IMR-90 (cell line): ENCODE measurements at regions not wholly inside any gene's neighbourhood (a gene's known extent, or its start where the extent isn't known, plus 50 kb on each side); places are given as distances from the start of the nearest gene placed in this dataset.

ENCODE experiments used
- ATAC-seq: fragments of 200-7000 bp; cut with Tn5 transposase; 2 replicates; pipeline ENCODE4 v1.9.1; 2020; ENCODE audit warnings: low read depth, mild to moderate bottlenecking, moderate library complexity
- BruUV-seq: library from RNA; stranded (reverse); fragments of 400-500 nt; replicated peaks from 2 replicates; lab custom pipeline; 2021; lab: Mats Ljungman, UMichigan
- CTCF ChIA-PET: fragments of 300-600 bp; formaldehyde crosslinking; extraction: SDS; loops from one replicate; lab custom pipeline; 2021; ENCODE audit warnings: antibody characterized with exemption; lab: Yijun Ruan, JAX
- POLR2A ChIA-PET: fragments of 300-600 bp; sonication (Branson Sonifier 250); formaldehyde crosslinking; loops from one replicate; lab custom pipeline; 2022; ENCODE audit warnings: antibody characterized with exemption; ENCODE audit not compliant: unreplicated experiment; lab: Charles Lee
- DNase-seq: peaks from one replicate; pipeline ENCODE4 v3.0.0; 2013
- H2AFZ ChIP-seq: replicated peaks from 2 replicates; pipeline ENCODE3; 2013; ENCODE audit warnings: low read length, mild to moderate bottlenecking; ENCODE audit not compliant: poor library complexity
- H2AK5ac ChIP-seq: 2 replicates; pipeline ENCODE4 v1.6.1; 2013; ENCODE audit warnings: low read depth, low read length, inconsistent platforms
- H2AK9ac ChIP-seq: replicated peaks from 2 replicates; pipeline ENCODE3; 2013; ENCODE audit warnings: mild to moderate bottlenecking, low read depth, low read length, moderate library complexity; ENCODE audit not compliant: poor library complexity
- H2BK120ac ChIP-seq: 2 replicates; pipeline ENCODE4 v1.6.1; 2013; ENCODE audit warnings: low read depth, low read length, inconsistent platforms
- H2BK15ac ChIP-seq: 3 replicates; pipeline ENCODE4 v1.6.1; 2013; ENCODE audit warnings: low read depth, low read length, inconsistent platforms
- H2BK20ac ChIP-seq: 2 replicates; pipeline ENCODE4 v1.6.1; 2013; ENCODE audit warnings: low read depth, mild to moderate bottlenecking, inconsistent platforms, low read length, moderate library complexity
- H2BK5ac ChIP-seq: 2 replicates; pipeline ENCODE4 v1.6.1; 2013; ENCODE audit warnings: mild to moderate bottlenecking, low read depth, low read length, inconsistent platforms; ENCODE audit not compliant: poor library complexity, severe bottlenecking
- H3K14ac ChIP-seq: replicated peaks from 2 replicates; pipeline ENCODE4 v1.6.1; 2013; ENCODE audit warnings: low read depth, low read length, inconsistent platforms
- H3K18ac ChIP-seq: 2 replicates; pipeline ENCODE4 v1.6.1; 2013; ENCODE audit warnings: low read depth, low read length, control low read depth
- H3K23ac ChIP-seq: 2 replicates; pipeline ENCODE4 v1.6.1; 2013; ENCODE audit warnings: low read depth, low read length, inconsistent platforms
- H3K27ac ChIP-seq: 2 replicates; pipeline ENCODE4 v1.5.1; 2013; ENCODE audit warnings: mild to moderate bottlenecking, control low read depth, low read length; ENCODE audit not compliant: insufficient read depth
- H3K27me3 ChIP-seq: 2 replicates; pipeline ENCODE4 v1.6.1; 2013; ENCODE audit warnings: low read length; ENCODE audit not compliant: control insufficient read depth, insufficient read depth
- H3K36me3 ChIP-seq: 2 replicates; pipeline ENCODE4 v1.6.1; 2013; ENCODE audit warnings: low read length, mixed read lengths; ENCODE audit not compliant: control insufficient read depth, insufficient read depth
- H3K4ac ChIP-seq: 2 replicates; pipeline ENCODE4 v1.6.1; 2013; ENCODE audit warnings: low read depth, low read length, inconsistent platforms
- H3K4me1 ChIP-seq: 2 replicates; pipeline ENCODE4 v1.6.1; 2013; ENCODE audit warnings: low read length, mixed read lengths; ENCODE audit not compliant: control insufficient read depth, insufficient read depth
- H3K4me2 ChIP-seq: 2 replicates; pipeline ENCODE4 v1.6.1; 2013; ENCODE audit warnings: low read depth, mild to moderate bottlenecking, control low read depth, low read length, moderate library complexity
- H3K4me3 ChIP-seq: 2 replicates; pipeline ENCODE4 v1.5.1; 2013; ENCODE audit warnings: low read depth, mild to moderate bottlenecking, control low read depth, low read length, moderate library complexity; ENCODE audit not compliant: insufficient read depth
- H3K56ac ChIP-seq: 2 replicates; pipeline ENCODE4 v1.6.1; 2013; ENCODE audit warnings: low read length, inconsistent platforms; ENCODE audit not compliant: insufficient read depth; ENCODE audit errors: extremely low read depth
- H3K79me1 ChIP-seq, 2 experiments: 2 replicates each; pipeline ENCODE4 v1.6.1; 2013; ENCODE audit warnings: low read length in 2 of 2, inconsistent platforms in 1 of 2, low read depth in 1 of 2
- H3K9ac ChIP-seq: 2 replicates; pipeline ENCODE4 v1.6.1; 2013; ENCODE audit warnings: low read depth, low read length, control low read depth
- H3K9me1 ChIP-seq: 2 replicates; pipeline ENCODE4 v1.6.1; 2013; ENCODE audit warnings: low read length, inconsistent platforms; ENCODE audit not compliant: insufficient read depth
- H3K9me3 ChIP-seq: 2 replicates; pipeline ENCODE4 v1.6.1; 2013; ENCODE audit warnings: low read length; ENCODE audit not compliant: control insufficient read depth, insufficient read depth
- H4K20me1 ChIP-seq: 2 replicates; pipeline ENCODE4 v1.6.1; 2013; ENCODE audit warnings: low read length, inconsistent platforms; ENCODE audit not compliant: insufficient read depth
- H4K5ac ChIP-seq: 2 replicates; pipeline ENCODE4 v1.6.1; 2013; ENCODE audit warnings: mild to moderate bottlenecking, low read depth, low read length, control low read depth
- H4K8ac ChIP-seq, 2 experiments: 2 replicates each; pipeline ENCODE4 v1.6.1; 2013; ENCODE audit warnings: low read depth in 2 of 2, low read length in 2 of 2, control low read depth in 1 of 2, inconsistent platforms in 1 of 2
- H4K91ac ChIP-seq: 2 replicates; pipeline ENCODE4 v1.6.1; 2013; ENCODE audit warnings: low read depth, low read length, inconsistent platforms; ENCODE audit not compliant: insufficient read depth
- CEBPB ChIP-seq: IDR thresholded peaks from 2 replicates; pipeline ENCODE4 v1.6.1; 2012; ENCODE audit warnings: low read depth, low read length, improper control_type of control experiment
- FOS ChIP-seq: fragments of 150-350 bp; IDR thresholded peaks from 2 replicates; pipeline ENCODE4 v1.6.1; 2016; ENCODE audit warnings: low read depth, low read length
- MXI1 ChIP-seq: IDR thresholded peaks from 2 replicates; pipeline ENCODE4 v1.6.1; 2012; ENCODE audit warnings: low read depth, mild to moderate bottlenecking, low read length, moderate library complexity, borderline replicate concordance
- RFX5 ChIP-seq: IDR thresholded peaks from 2 replicates; pipeline ENCODE4 v1.8.0; 2012; ENCODE audit warnings: low read depth, mild to moderate bottlenecking, low read length, moderate library complexity
- WGBS, 2 experiments: methylation state at CpG; one replicate each; pipeline versions ENCODE4 v1.1.5 to v1.1.7; 2013; ENCODE audit warnings: missing lambda C conversion rate in 2 of 2; ENCODE audit not compliant: insufficient read length in 1 of 2; ENCODE audit errors: extremely low coverage in 2 of 2; 5-methylcytosine and 5-hydroxymethylcytosine counted together
- dilution Hi-C: fragments of 300-500 bp; cut with HindIII; formaldehyde crosslinking; loops from one replicate; pipeline ENCODE4 v1.14.3; 2018; ENCODE audit warnings: low sequenced_read_pairs; ENCODE audit not compliant: unreplicated experiment
- in situ Hi-C: fragments of 300-500 bp; cut with MboI; formaldehyde crosslinking; loops from 3 replicates; pipeline ENCODE4 v1.14.3; 2019; ENCODE audit warnings: low sequenced_read_pairs, inconsistent platforms, mixed read lengths
- intact Hi-C: fragments of 100-400 bp; cut with micrococcal nuclease; formaldehyde crosslinking; loops from 2 replicates; pipeline ENCODE4 v1.10.0; 2022
- TF ChIP-seq, protein P1 (sequence below): conservative IDR thresholded peaks from 2 replicates; pipeline ENCODE4 v1.5.1; 2012; ENCODE audit warnings: mild to moderate bottlenecking, low read depth, low read length, improper control_type of control experiment

DNA sequence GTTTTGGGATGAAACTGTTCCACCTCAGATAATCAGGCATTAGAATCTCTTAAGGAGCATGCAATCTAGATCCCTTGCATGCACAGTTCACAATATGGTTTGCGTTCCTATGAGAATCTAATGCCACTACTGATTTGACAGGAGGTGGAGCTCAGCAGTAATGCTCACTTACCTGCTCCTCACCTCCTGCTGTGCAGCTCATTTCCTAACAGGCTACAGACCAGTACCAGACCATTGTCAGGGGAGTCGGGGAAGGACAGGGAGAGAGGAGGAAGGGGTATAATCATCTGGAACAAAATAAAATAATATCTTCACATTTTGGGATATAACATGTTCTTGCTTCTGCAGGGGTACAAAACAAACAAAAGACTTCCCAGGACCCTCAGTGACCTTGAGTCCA, 532.0 kb upstream of the FSHR start:
- Histone ChIP-seq H3K27ac (no peak overlapping the region), H3K9ac (no peak overlapping the region), H3K14ac (no peak overlapping the region), H4K20me1 (no peaks in the 10 kb centered on the region), H3K9me3 (peaks cover 4% of the 10 kb centered on the region; the same call in 1 of the 2 replicates), H4K8ac (no peak overlapping the region), H2BK20ac (no peak overlapping the region), H3K4me3 (no peak overlapping the region), H3K18ac (no peak overlapping the region), H2AK5ac (no peak overlapping the region), H3K4me1 (no peaks in the 10 kb centered on the region), H4K5ac (no peak overlapping the region), H3K23ac (no peak overlapping the region), H2AK9ac (no peak overlapping the region), H3K56ac (no peak overlapping the region), H3K4ac (no peak overlapping the region), H2BK5ac (no peak overlapping the region), H3K36me3 (no peaks in the 10 kb centered on the region), H3K79me1 (no peaks in the 10 kb centered on the region), H2BK15ac (no peak overlapping the region), H2AFZ (no peak overlapping the region), H3K27me3 (no peaks in the 10 kb centered on the region), H2BK120ac (no peak overlapping the region), H3K9me1 (no peaks in the 10 kb centered on the region), H3K4me2 (no peak overlapping the region), H4K91ac (no peak overlapping the region)
- ChIA-PET POLR2A (no interaction called here), CTCF (no interaction called here)
- in situ Hi-C loops (no loop called here), dilution Hi-C loops (no loop called here), intact Hi-C loops (no loop called here)
- no TSS peak for BruUV-seq
- TF ChIP-seq CEBPB, result no peak
- TF ChIP-seq FOS, result no peak
- TF ChIP-seq, protein P1, sequence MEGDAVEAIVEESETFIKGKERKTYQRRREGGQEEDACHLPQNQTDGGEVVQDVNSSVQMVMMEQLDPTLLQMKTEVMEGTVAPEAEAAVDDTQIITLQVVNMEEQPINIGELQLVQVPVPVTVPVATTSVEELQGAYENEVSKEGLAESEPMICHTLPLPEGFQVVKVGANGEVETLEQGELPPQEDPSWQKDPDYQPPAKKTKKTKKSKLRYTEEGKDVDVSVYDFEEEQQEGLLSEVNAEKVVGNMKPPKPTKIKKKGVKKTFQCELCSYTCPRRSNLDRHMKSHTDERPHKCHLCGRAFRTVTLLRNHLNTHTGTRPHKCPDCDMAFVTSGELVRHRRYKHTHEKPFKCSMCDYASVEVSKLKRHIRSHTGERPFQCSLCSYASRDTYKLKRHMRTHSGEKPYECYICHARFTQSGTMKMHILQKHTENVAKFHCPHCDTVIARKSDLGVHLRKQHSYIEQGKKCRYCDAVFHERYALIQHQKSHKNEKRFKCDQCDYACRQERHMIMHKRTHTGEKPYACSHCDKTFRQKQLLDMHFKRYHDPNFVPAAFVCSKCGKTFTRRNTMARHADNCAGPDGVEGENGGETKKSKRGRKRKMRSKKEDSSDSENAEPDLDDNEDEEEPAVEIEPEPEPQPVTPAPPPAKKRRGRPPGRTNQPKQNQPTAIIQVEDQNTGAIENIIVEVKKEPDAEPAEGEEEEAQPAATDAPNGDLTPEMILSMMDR, result no peak
- no peak for TF ChIP-seq MXI1
- no peak for TF ChIP-seq RFX5
- ATAC-seq, result no peak
- DNase-seq, result no peak
- WGBS, 2 experiments, result no CpG with 5 or more reads among the region's 2 CpGs
